ENCODE measurements at regions not wholly inside any gene's neighbourhood (a gene's known extent, or its start where the extent isn't known, plus 50 kb on each side); places are given as distances from the start of the nearest gene placed in this dataset.

DNA sequence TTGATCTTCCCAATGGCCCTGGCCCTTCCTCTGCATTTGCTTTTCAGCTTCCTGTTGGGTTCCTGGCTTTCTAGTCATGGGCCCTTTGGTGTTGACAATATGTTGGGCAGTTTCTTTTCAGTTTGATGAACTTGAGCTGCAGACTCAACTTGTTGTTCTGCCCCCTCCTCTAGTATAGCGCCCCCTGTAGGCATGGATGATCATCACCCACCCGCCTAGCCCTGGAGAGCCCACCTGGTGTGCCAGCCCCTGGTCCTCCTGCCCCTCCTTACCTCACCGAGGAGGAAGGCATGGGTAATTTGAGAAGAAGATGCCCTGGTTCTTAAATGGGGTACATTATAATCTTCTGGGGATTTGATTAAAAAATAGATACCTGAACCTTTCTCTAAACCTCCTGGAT, 271.2 kb downstream of the SNX10 start:
- H3K9me3 ChIP-seq = no peaks in the 10 kb centered on the region
- H3K36me3 ChIP-seq = no peaks in the 10 kb centered on the region
- H3K4me3 ChIP-seq = no peak overlapping the region
- no peak overlapping the region for H3K27ac ChIP-seq
- no peaks in the 10 kb centered on the region for H3K4me1 ChIP-seq
- intact Hi-C loops (cut with DNase I; ENCODE audit: low total_unique reads) = no loop called here
- no peak for TF ChIP-seq POLR2AphosphoS5 (IDR thresholded peaks at IDR 0.05)
- TF ChIP-seq, protein P1, sequence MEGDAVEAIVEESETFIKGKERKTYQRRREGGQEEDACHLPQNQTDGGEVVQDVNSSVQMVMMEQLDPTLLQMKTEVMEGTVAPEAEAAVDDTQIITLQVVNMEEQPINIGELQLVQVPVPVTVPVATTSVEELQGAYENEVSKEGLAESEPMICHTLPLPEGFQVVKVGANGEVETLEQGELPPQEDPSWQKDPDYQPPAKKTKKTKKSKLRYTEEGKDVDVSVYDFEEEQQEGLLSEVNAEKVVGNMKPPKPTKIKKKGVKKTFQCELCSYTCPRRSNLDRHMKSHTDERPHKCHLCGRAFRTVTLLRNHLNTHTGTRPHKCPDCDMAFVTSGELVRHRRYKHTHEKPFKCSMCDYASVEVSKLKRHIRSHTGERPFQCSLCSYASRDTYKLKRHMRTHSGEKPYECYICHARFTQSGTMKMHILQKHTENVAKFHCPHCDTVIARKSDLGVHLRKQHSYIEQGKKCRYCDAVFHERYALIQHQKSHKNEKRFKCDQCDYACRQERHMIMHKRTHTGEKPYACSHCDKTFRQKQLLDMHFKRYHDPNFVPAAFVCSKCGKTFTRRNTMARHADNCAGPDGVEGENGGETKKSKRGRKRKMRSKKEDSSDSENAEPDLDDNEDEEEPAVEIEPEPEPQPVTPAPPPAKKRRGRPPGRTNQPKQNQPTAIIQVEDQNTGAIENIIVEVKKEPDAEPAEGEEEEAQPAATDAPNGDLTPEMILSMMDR (IDR thresholded peaks at IDR 0.05 in 8 of 11, conservative IDR thresholded peaks at IDR 0.05 in 3 of 11) = no peak
- no peak for TF ChIP-seq POLR2A (IDR thresholded peaks at IDR 0.05)
- DNase-seq = no peak
- peaks cover 0 to 11% (median 0%) of the 10 kb centered on the region in 7 donors for H3K27me3 ChIP-seq (replicated peaks in 1 of 7)
- WGBS, 5 donors = 77 to 88% (median 86%) methylated on average over 3 of the region's 3 CpGs

DNA sequence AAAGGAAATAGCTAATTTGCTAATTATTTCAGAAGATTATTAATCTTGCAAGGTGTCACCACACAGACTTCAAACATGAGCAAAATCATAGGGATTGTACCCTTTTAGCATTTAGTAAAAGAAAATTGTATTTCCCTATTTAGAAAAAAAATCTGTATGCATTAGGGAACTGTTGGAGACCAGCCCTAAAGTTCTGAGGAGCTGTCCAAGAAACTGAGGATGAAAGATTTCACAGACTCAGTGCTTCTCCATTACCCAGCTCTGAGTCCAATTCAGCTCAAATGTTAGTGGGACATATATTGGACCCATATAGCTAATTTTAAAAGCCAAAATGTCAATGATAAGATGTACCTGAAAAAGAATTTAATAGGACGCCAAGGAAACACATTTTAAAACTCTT, 271.7 kb downstream of the SNX10 start:
- Histone ChIP-seq H3K4me1 (no peaks in the 10 kb centered on the region), H3K27ac (no peak overlapping the region), H3K4me3 (no peak overlapping the region), H3K9me3 (no peaks in the 10 kb centered on the region), H3K27me3 (replicated peaks in 1 of 7) (peaks cover 0 to 11% (median 0%) of the 10 kb centered on the region in 7 donors), H3K36me3 (no peaks in the 10 kb centered on the region)
- 88 to 100% (median 91%) methylated on average over 1 of the region's 1 CpG for WGBS, 5 donors
- intact Hi-C loops (cut with DNase I; ENCODE audit: low total_unique reads) = no loop called here
- no peak for DNase-seq
- no peak for TF ChIP-seq POLR2A (IDR thresholded peaks at IDR 0.05)
- TF ChIP-seq, protein P1 (IDR thresholded peaks at IDR 0.05 in 8 of 11, conservative IDR thresholded peaks at IDR 0.05 in 3 of 11) = no peak
- no peak for TF ChIP-seq POLR2AphosphoS5 (IDR thresholded peaks at IDR 0.05)

DNA sequence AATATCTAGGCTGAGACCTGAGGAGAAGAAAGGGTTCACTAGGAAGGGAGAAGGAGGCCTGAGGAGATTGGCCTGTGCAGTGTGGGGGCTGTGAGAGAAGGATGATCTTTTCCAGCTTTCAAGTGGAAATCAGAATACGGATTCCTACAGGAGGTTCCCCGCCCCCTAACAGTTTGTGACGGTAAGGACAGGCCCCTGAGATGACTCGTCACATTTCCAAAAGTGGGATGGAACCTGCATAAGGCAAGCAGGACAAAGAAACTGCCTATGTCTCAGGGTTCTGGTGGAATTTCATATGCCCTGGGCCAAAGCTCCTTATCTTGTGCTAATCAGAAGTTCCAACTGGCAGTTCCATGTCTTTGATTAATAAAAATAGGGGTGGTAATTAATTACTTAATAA, 275.6 kb downstream of the SNX10 start:
- H3K4me3 ChIP-seq = no peak overlapping the region
- intact Hi-C loops (cut with DNase I; ENCODE audit: low total_unique reads) = no loop called here
- WGBS, 5 donors = 53 to 73% (median 66%) methylated on average over 4 of the region's 4 CpGs
- no peak overlapping the region for H3K27ac ChIP-seq
- H3K9me3 ChIP-seq = peaks cover 0 to 10% (median 3%) of the 10 kb centered on the region in 8 donors
- TF ChIP-seq POLR2A (IDR thresholded peaks at IDR 0.05) (no peak), POLR2AphosphoS5 (IDR thresholded peaks at IDR 0.05) (no peak)
- TF ChIP-seq, protein P1 (IDR thresholded peaks at IDR 0.05 in 8 of 11, conservative IDR thresholded peaks at IDR 0.05 in 3 of 11) = no peak
- no peaks in the 10 kb centered on the region for H3K36me3 ChIP-seq
- peaks cover 0 to 9% (median 0%) of the 10 kb centered on the region in 7 donors for H3K27me3 ChIP-seq (replicated peaks in 1 of 7)
- no peak for DNase-seq
- no peaks in the 10 kb centered on the region for H3K4me1 ChIP-seq

DNA sequence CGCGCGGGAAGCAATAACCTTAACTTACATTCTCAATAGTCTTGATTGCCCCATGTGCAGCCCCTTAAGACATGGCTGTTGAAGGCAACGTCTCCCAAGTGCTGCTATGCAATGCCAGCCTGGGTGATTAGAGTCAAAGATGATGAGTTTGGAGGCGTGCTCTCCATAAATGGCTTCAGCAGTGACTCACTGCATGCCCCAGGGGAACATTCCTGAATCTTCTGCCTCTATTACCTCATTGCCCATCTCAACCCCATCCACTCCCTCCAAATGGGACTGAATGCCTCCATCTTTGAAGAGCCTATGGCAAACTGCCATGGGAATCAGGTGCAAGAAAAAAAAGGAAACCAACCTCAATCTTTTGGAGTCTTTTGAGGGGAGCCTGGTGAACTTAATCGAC, 282.8 kb downstream of the SNX10 start:
- Histone ChIP-seq H3K4me1 (no peaks in the 10 kb centered on the region), H3K27me3 (replicated peaks in 1 of 7) (peaks cover 0 to 35% (median 0%) of the 10 kb centered on the region in 7 donors), H3K36me3 (no peaks in the 10 kb centered on the region), H3K4me3 (no peak overlapping the region), H3K27ac (no peak overlapping the region), H3K9me3 (peaks cover 0 to 10% (median 3%) of the 10 kb centered on the region in 8 donors)
- 79 to 93% (median 90%) methylated on average over 6 of the region's 6 CpGs for WGBS, 5 donors
- intact Hi-C loops (cut with DNase I; ENCODE audit: low total_unique reads) = no loop called here
- TF ChIP-seq POLR2A (IDR thresholded peaks at IDR 0.05) = no peak
- TF ChIP-seq, protein P1 (IDR thresholded peaks at IDR 0.05 in 8 of 11, conservative IDR thresholded peaks at IDR 0.05 in 3 of 11) = no peak
- no peak for TF ChIP-seq POLR2AphosphoS5 (IDR thresholded peaks at IDR 0.05)
- no peak for DNase-seq

All from spleen (tissue), 11 donors.